22Rv1 (cell line): ENCODE measurements at regions not wholly inside any gene's neighbourhood (a gene's known extent, or its start where the extent isn't known, plus 50 kb on each side); places are given as distances from the start of the nearest gene placed in this dataset.

Source experiments
- H3K27ac ChIP-seq: fragments of 450-650 bp; 2 replicates; pipeline ENCODE4 v1.5.1; 2017
- CTCF ChIP-seq: fragments of 450-650 bp; IDR thresholded peaks from 2 replicates; pipeline ENCODE4 v1.5.1; 2017; ENCODE audit warnings: mild to moderate bottlenecking
- ZFX ChIP-seq: fragments of 450-650 bp; IDR thresholded peaks from 2 replicates; pipeline ENCODE4 v1.6.1; 2017; ENCODE audit warnings: antibody characterized with exemption, borderline replicate concordance

GRCh38 chr14:87108726-87109125, 884.3 kb downstream of the GALC start:
- no peak overlapping the region for H3K27ac ChIP-seq
- TF ChIP-seq CTCF: no peak
- no peak for TF ChIP-seq ZFX

- no peak for TF ChIP-seq CTCF
- TF ChIP-seq ZFX: no peak
- no peak overlapping the region for H3K27ac ChIP-seq
Measured at GRCh38 chr14:87102811-87103378, 890.1 kb downstream of the GALC start.

- H3K27ac ChIP-seq: no peak overlapping the region
- TF ChIP-seq CTCF (no peak), ZFX (no peak)
Measured at GRCh38 chr14:87097015-87097414, 896.0 kb downstream of the GALC start.

GRCh38 chr14:87094913-87095312, 898.1 kb downstream of the GALC start:
- TF ChIP-seq CTCF (no peak), ZFX (no peak)
- no peak overlapping the region for H3K27ac ChIP-seq

GRCh38 chr14:87088588-87088987, 904.4 kb downstream of the GALC start:
- no peak overlapping the region for H3K27ac ChIP-seq
- TF ChIP-seq CTCF (no peak), ZFX (no peak)

- TF ChIP-seq ZFX (no peak), CTCF (no peak)
- H3K27ac ChIP-seq: no peak overlapping the region
Measured at GRCh38 chr14:87087881-87088280, 905.1 kb downstream of the GALC start.

GRCh38 chr14:87084908-87085307, 908.1 kb downstream of the GALC start:
- TF ChIP-seq CTCF (no peak), ZFX (no peak)
- no peak overlapping the region for H3K27ac ChIP-seq
